COLO668 (cell line): ENCODE measurements at regions not wholly inside any gene's neighbourhood (a gene's known extent, or its start where the extent isn't known, plus 50 kb on each side); places are given as distances from the start of the nearest gene placed in this dataset.

Experiments used
- DNase-seq: peaks from one replicate; lab custom pipeline; 2025; ENCODE audit not compliant: unreplicated experiment; lab: John Stamatoyannopoulos, UW

DNA sequence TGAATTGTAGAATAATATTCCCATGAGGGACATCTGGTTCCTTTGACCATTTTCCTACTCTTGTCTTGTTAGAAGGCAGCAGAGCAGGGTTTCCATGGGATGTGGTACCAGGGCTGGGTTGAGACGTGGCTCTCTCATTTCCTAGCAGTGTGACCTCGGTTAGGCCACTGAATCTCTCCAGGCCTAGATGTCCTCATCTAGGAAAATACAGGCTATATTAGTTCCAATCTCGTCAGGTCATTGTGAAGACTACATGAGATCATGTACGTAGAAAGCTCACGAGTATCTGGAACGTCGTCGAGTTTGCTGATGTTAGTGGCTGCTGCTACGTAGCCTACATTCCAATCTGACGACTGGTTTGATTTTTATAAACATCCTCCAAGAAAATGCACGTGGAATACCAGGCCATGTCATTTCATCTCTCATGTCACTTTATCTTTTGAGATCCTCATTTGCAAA lies 278.2 kb upstream of the GATB start:
- no peak for DNase-seq

DNA sequence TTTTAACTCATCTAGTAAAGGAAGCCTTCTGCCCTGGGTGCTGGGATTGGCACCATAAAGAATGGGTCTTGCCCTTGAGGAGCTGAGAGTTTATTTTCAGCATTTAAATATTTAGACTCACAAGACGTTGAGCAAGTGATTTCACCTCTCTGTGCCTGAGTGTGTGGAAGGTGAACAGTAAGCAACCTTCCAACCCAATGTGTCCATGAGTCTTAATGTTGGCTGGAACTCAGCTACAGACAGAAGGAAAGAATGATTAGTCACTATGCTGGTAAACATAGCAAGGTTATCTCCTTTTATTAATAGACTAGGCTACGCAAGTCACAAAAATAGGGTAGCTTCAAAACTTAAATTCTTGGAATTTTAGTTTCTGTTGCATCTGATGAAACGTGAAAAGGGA lies 277.4 kb upstream of the GATB start:
- no peak for DNase-seq

DNA sequence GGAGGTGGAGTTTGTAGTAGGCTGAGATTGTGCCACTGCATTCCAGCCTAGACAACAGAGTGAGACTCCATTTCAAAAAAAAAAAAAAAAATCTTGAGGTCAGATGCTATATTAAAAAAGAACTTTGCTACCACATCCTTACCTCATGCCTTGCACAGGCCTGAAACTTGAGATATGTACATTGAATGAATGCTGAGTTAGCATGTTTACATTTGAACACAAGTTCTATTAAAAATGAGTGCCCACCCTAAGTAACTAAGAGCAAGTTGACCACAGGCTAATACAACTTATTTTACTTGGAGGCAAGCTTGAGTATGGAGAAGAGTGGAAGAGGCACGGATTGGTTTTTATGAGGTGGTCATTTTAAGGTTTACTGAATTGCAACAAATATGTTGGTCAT lies 276.6 kb upstream of the GATB start:
- no peak for DNase-seq

DNA sequence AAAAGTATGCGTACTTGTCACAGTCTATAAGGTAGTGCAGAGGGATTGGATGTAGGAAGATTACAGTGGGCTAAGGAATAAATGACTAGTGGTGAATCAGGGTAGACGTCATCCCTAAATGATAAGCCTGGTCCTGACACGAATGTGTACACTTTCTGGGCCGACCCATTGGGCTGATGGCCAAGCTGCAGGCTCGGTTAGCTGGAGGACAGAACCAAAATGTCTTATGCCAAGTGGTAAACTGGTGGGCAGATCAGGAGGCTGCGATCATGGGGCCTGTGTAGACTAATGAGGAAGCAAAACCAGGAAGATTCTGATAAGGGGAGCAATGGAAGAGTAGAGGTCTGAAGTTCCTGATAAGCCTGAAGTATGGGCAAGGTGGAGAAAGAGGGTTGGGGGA lies 272.8 kb upstream of the GATB start:
- no peak for DNase-seq

DNA sequence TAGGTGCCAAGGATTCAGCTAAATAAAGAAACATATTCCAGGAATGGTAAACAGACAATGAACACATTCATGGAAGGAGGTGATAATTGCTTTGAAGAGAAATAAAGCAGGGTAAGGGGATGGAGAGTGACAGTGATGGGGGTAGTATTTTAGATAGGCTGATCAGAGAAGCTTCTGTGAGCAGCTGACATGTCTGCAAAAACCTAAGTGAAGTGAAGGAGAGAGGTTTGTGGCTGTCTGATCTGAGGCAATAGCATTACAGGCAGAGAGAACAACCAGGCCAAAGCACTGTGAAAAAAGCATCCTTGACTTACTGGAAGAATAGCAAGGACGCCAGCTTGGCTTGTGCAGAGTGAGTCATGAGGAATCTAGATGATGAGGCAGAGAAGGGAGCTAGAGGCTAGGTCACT lies 271.9 kb upstream of the GATB start:
- no peak for DNase-seq

DNA sequence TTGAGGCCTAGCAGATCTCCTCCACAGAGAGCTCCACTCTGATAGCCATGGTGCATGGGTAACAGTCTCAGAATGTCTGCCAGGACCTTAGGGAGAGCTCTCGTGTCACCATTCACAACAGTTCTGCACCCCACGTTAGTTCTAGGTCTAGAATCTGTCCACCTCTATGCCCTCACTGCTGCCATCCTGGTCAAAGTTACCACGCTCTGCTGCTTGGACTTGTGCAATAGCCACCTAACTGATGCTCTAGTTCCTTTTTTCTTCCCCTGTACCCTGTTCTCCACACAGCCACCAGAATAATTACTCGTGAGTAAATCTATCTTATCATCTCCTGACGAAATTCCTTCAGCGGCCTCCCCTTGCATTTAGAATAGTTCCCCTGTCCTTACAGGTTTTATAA lies 268.8 kb upstream of the GATB start:
- DNase-seq = no peak

DNA sequence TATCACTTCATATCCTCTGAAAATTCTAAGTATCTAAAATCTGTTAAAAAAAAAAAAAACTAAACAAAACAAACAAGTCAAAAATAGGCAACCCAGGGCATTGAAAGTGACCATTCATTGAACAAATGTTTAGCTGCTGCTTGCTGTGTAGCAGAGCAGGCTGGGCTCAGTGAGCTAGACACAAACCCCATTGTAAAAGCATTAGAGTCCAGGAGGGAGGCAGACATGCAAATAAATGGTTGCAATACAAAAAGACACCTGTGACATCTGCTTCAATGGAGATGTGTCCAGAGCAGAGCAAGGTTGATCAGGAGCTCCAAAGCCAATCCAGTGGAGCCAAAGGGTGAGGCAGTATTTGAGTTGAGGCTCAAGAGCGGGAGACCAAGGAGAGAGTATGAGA lies 267.3 kb upstream of the GATB start:
- DNase-seq = peak; percentile 40

DNA sequence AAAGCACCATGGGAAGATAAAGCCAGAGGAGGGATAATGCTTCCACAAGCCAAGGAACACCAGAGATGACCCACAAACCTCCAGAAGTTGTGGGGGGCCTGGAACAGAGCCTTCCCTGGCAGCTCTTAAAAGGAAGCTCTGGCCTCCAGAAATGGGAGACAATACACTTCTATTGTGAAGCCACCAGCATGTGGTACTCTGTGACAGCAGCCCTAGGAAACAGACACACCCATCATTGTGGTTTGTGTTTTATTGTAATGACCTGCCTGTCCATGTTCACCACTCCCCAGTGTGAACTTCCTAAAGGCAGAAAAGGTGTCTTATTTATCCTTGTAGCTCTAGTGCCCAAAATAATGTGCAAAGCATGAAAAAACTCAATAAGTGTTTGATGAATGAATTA lies 264.1 kb upstream of the GATB start:
- DNase-seq = no peak

DNA sequence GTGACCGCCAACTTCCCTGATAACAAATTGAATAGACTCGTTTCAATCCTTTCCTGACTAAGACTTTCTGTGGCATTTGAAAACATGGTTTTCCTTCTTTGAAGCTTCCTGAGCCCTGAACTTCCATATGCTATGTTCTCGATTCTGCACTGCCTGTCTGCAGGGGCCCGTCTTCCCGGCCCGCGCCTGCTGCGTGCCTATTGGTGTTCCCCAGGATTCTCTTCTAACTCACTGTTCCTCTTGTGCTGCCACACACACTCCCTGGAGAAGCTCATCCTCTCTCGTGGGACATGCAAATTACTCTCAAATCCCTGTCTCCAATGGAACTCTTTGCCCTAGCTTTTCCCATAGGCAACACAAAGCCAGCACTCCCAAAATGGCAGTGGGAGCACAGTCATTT lies 262.9 kb upstream of the GATB start:
- DNase-seq = no peak

DNA sequence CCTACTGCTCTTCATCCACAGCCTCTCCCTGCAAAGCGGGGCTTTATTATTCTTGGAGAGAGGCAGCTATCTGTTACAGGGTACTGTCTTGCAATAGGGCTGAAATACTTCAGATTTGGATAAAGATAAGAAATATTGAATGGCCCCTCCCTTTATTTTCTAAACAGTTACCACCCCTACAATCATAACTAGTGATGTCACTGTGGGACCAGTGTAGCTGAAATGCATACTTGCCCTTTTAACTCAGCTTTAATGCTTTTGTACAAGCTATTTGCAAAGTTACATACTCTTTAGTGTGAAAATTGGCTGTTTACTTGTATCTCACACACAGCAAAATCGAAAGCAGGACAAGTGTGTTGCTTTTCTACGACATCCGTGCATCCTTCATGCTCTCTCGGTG lies 261.7 kb upstream of the GATB start:
- no peak for DNase-seq

DNA sequence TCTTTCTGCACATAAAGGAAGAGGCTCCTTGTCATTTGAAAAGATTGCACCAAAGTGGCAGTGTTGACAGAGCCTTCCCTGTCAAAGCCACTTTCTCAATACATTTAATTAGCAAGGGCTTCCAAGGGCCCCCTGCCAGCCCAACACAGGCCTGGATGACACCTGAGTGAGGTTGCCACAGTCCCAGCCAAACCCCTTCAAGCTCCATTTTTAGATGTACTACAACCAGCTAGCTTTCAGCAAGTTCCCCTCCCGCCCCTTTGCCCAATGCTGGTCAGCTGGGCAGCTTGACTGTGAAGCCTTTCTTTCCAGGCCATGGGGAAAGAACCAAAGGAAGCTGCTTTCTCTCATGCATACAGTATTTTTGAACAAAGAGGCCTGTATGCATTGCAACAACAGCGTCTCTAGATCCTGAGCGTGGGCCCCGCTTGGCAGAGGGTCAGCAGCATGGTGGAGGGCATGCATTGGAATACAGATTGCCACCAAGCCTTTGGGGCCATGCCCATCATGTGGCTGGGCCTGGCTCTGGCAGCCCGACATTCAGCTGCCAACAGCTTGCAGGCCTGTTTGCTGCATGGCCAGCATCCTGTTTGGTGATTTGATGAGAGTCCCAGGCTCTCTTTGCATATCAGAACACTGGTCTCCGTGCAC lies 261.1 kb upstream of the GATB start:
- DNase-seq = no peak

DNA sequence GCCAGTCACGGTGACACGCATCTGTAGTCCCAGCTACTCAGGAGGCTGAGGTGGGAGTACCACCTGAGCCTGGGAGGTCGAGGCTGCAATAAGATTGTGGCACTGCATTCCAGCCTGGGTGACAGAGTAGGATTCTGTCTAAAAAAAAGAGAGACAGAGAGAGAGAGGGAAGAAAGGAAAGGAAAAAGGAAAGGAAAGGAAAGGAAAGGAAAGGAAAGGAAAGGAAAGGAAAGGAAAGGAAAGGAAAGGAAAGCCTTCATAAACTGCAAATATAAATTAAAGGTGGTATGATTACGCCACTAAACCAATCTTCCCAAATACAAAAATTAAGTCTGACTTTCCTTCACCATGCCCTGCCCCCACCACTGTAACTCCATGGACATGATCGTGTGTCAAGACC lies 259.3 kb upstream of the GATB start:
- no peak for DNase-seq

DNA sequence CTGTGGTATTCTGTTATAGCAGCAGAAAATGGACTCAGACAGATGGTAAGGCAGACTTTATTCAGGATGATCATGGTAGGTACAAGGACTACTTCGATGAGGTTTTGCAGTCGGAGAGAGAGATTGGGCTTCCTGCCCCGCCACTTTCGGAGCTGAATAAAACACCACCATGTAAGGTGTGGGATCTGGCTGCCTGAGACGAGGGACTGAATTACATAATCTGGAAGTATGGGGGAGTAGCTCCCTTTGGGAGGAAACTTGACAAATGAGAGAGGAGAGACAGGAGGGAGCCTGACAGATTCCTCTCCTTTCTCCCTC lies 255.5 kb upstream of the GATB start:
- DNase-seq = no peak

DNA sequence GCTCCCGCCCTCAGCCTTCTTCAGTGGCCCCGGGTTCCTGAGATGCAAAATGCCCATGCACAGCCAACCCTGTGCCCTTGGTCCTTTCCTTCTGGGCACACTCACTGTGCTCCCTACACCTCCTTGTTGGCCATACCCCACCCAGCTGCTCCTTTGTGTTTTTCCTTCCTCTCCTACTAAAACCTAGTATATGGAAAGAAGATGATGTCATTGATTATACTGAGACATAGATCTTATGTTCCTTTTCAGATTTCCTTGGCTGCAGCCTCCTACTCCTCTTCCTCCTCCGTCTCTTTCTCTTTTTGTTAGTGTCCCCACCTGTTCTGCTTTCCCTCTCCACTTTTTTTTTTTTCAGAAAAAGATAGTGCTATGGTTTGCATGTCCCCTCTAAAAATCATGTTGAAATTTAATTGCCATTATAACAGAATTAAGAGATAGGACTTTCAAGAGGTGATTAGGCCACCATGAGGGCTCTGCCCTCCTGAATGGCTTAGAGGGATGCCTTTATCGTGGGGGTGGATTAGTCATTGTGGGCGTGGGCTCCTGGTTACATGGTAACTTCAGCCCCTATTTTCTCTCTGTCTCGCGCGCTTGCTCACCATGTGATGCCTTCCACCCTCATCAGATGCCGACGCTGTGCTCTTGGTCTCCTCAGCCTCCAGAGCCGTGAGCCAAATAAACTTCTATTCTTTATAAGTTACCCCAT lies 254.9 kb upstream of the GATB start:
- no peak for DNase-seq

DNA sequence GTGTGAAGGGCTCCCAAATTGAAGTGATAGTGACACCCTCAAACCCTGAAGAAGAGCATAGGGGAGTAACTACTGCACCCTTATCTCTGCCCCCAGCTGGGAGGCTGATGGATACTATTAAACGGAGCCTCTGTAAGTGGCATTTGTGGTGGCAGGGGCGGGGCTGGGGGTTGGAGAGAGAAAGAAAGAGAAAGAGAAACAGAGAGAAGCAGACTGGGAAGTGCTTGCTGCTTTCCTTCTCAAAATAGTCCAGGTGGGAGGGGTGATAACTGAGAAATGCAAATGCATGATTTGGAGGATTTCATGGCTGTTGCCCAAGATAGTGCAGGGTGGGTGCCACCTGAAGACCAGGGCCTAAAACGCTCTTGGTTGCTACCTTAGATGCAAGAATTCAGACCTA lies 253.5 kb upstream of the GATB start:
- DNase-seq = no peak

DNA sequence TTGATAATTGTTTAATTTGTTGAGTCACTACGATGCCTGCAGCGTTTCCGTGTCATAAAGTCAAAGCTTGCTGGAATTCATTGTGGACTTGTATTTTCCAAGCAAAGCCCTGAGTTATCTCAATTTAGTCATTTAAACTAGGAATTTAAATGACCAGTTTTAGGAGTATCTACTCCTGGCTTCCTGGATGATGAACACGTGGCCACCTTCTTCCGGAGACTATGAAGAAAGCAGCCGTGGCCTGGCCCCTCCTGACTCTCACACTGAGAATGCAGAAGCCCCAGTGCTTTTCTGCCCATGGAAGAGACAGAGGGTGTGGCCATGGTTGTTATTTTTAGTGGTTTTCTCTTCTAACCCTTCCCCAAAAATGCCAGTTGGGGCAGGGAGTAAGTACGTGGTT lies 250.7 kb upstream of the GATB start:
- DNase-seq = no peak

DNA sequence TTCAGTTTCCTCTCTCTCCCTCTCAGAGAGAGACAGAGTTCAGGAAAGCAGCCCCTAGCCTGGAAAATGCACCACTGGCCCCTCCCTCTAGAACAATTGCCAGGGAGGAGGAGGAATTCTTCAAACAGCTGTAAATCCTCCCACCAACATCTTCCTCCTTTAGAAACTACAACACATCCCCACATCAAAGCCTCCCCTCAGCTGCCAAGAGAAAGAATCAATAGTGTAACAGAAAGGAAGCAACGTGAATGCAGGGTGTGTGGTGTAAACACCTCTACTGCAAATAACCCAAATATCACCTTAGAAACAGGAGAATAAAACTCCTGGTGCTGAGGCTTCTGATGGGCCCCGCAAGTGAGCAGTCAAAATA lies 249.9 kb upstream of the GATB start:
- no peak for DNase-seq

DNA sequence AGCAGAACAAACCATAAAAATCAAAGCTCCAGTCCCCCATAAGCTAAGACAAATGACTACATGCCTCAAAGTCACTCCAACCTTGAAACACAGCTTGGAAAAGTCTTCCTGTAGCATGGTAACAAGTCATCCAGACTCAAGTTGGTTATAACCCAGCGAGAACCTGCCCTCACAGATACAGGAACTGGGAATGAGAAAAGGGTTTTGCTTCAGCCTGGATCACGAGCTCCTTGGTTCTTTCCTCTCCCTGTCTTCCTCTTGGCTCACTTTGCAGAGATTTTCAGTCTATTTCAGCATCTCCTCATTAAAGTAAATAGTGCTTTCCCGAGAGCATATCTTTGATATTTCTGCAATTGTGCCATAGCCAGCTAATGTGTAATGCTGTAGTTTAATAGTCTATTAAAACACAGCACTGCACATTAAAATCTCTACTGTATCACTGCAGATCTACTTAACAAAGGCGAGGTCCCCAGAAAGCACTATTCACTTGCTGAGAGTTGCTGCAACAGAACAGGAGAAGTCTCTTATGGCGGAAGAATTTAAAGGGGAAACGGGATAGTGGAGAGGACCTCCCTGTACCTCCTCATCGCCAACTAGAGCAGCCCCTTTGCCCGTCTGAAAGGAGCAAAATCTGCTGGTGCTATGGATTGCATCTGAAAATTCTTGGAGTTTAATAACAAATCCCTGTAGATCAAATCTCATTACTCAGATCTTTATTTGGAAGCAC lies 249.3 kb upstream of the GATB start:
- no peak for DNase-seq

DNA sequence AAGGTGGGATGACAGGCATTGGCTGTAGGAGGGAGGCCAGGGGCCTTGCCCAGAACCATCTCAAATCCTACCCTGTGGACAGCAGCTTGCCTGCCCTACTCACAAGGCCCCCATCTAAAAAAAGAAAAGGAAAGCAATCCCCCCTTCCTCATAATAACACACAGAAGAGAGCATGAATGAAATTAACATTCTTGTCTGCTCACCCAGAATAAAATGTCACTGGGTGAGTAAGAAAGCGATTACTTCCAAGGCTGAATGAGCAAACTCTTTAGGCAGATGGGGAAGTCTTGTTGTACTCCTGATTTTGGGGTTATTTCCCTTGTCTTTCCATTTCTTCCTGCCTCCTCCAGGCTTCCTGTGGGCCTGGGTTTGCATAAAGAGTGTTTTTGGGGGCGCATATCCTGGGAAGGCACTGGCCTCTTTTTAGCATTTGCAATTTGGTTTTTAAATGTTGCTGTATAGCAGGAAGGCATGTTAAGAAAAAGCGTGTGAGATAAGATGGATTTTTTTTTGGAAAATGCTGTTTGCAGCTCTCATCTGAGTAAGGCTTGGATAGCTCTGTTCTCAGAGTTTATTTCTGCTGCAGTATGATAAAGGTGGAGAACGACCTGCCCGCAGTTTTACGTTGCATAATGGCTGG lies 248.3 kb upstream of the GATB start:
- DNase-seq = no peak

DNA sequence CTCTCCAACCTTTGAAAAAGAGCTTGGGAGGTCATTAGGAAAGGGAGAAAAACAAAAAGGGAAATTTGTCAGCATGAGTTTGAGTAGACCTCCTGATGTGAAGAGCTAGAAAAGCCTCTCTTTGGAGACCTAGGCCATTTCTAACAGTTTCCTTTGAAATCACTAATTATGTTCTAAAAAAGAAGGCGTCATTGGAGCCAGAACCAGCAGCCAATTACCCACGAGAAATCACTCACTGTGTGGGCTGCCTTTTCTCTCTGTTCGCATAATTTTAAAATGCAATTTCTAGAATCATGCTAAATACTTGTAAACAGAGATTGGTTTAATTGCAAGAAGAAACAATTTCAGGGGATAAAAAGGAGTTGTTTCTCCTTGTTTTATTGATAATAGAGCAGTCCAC lies 246.3 kb upstream of the GATB start:
- DNase-seq = no peak

DNA sequence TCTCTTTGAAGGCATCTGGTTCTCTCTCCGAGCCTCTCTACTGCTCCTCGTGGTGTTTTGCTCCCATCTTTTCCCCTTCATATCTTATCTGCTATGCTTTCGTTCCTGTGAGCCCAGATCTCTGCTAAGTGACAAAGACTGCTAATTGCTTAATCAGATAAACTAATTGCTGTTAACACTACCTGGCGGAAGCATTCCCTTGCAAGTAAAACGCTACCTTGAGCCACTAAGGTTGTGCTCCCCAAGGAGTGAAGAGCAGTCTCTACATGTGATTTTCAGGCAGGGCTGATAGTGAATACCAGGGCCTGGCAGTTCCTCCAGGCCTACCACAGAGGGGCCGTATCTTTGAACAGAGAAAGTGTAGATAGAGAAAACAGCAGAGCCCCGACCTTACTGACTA lies 244.0 kb upstream of the GATB start:
- no peak for DNase-seq

DNA sequence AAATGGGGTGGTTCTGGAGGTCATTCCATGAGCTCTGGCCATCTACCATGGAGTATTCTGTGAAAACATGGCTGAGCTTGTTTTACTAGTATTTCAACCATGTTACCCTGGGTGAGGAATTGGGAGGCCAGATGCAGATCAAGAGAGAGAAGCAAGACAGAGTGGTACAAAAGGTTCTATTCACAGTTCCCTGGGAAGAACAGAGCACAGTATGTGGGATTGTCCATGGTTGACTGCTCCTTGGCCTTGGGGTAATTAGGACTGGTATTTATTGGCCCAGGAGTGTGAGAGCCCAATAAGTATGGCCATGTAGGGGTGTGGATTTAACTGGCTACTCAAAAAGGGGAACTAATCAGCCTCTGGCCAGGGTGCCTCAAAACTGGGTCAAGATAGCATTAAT lies 239.7 kb upstream of the GATB start:
- DNase-seq = no peak
